WTC11 (cell line): ENCODE measurements at regions not wholly inside any gene's neighbourhood (a gene's known extent, or its start where the extent isn't known, plus 50 kb on each side); places are given as distances from the start of the nearest gene placed in this dataset.

ENCODE experiments used
- ATAC-seq: fragments of 200-7000 bp; cut with Tn5 transposase; 2 replicates; pipeline ENCODE4 v1.10.0; 2021; ENCODE audit warnings: mild to moderate bottlenecking, moderate library complexity
- CTCF ChIA-PET: fragments of 300-600 bp; sonication (Branson Sonifier 250); formaldehyde crosslinking; loops from one replicate; lab custom pipeline; 2021; ENCODE audit warnings: antibody characterized with exemption; lab: Charles Lee
- POLR2A ChIA-PET: fragments of 350-600 bp; sonication (Branson Sonifier 250); formaldehyde crosslinking; loops from one replicate; lab custom pipeline; 2021; ENCODE audit warnings: antibody characterized with exemption; lab: Charles Lee
- DNase-seq: peaks from one replicate; pipeline ENCODE4 v3.0.0; 2021; ENCODE audit warnings: low spot score
- H3K27ac Mint-ChIP-seq: 2 replicates; pipeline ENCODE4 v1.8.0; 2021; ENCODE audit warnings: mixed read lengths
- H3K27me3 Mint-ChIP-seq: 2 replicates; pipeline ENCODE4 v1.8.0; 2021; ENCODE audit warnings: low read depth, mild to moderate bottlenecking, moderate library complexity, mixed read lengths
- H3K36me3 Mint-ChIP-seq: 2 replicates; pipeline ENCODE4 v1.8.0; 2021; ENCODE audit warnings: mixed read lengths
- H3K4me1 Mint-ChIP-seq: 2 replicates; pipeline ENCODE4 v1.8.0; 2022; ENCODE audit warnings: mixed read lengths
- H3K4me3 Mint-ChIP-seq: 2 replicates; pipeline ENCODE4 v1.8.0; 2021; ENCODE audit warnings: mild to moderate bottlenecking, moderate library complexity, mixed read lengths
- H3K9me3 Mint-ChIP-seq: 2 replicates; pipeline ENCODE4 v1.8.0; 2021; ENCODE audit warnings: mixed read lengths
- CBFB ChIP-seq: sonication (generic); formaldehyde crosslinking; IDR thresholded peaks from 2 replicates; pipeline ENCODE4 v1.8.1; 2022; ENCODE audit warnings: mild to moderate bottlenecking, low read depth, missing genetic modification reagents
- CREB1 ChIP-seq: sonication (generic); formaldehyde crosslinking; IDR thresholded peaks from 2 replicates; pipeline ENCODE4 v1.8.0; 2023; ENCODE audit warnings: mild to moderate bottlenecking, missing genetic modification reagents
- CREM ChIP-seq: sonication (generic); formaldehyde crosslinking; IDR thresholded peaks from 2 replicates; pipeline ENCODE4 v1.8.1; 2022; ENCODE audit warnings: mild to moderate bottlenecking, missing genetic modification reagents, moderate library complexity
- ERG ChIP-seq: fragments of 250-450 bp; sonication (Bioruptor Pico); IDR thresholded peaks from 2 replicates; pipeline ENCODE4 v1.8.0; 2021; ENCODE audit warnings: mild to moderate bottlenecking
- GABPB1 ChIP-seq: sonication (generic); formaldehyde crosslinking; IDR thresholded peaks from 2 replicates; pipeline ENCODE4 v1.8.1; 2023; ENCODE audit warnings: mild to moderate bottlenecking, missing genetic modification reagents
- IRF1 ChIP-seq: sonication (generic); formaldehyde crosslinking; IDR thresholded peaks from 2 replicates; pipeline ENCODE4 v1.8.0; 2023; ENCODE audit warnings: missing genetic modification reagents
- JUN ChIP-seq: sonication (generic); formaldehyde crosslinking; IDR thresholded peaks from 2 replicates; pipeline ENCODE4 v1.8.0; 2023; ENCODE audit warnings: mild to moderate bottlenecking, missing genetic modification reagents
- KAT7 ChIP-seq: sonication (generic); formaldehyde crosslinking; IDR thresholded peaks from 2 replicates; pipeline ENCODE4 v1.8.1; 2023; ENCODE audit warnings: missing genetic modification reagents, mild to moderate bottlenecking, borderline replicate concordance
- NFYB ChIP-seq: sonication (generic); formaldehyde crosslinking; conservative IDR thresholded peaks from 2 replicates; pipeline ENCODE4 v1.8.0; 2022; ENCODE audit warnings: low read depth, missing genetic modification reagents
- PREB ChIP-seq: sonication (generic); formaldehyde crosslinking; IDR thresholded peaks from 2 replicates; pipeline ENCODE4 v1.8.1; 2022; ENCODE audit warnings: mild to moderate bottlenecking, missing genetic modification reagents, moderate library complexity, borderline replicate concordance
- SP1 ChIP-seq: sonication (generic); formaldehyde crosslinking; conservative IDR thresholded peaks from 2 replicates; pipeline ENCODE4 v1.8.1; 2022; ENCODE audit warnings: missing genetic modification reagents
- TP53 ChIP-seq: sonication (generic); formaldehyde crosslinking; IDR thresholded peaks from 2 replicates; pipeline ENCODE4 v1.8.1; 2023; ENCODE audit warnings: mild to moderate bottlenecking, missing genetic modification reagents
- ZNF219 ChIP-seq: sonication (generic); formaldehyde crosslinking; IDR thresholded peaks from 2 replicates; pipeline ENCODE4 v1.8.0; 2023; ENCODE audit warnings: missing genetic modification reagents, mild to moderate bottlenecking, borderline replicate concordance
- ZNF396 ChIP-seq: fragments of 250-450 bp; sonication (Bioruptor Pico); IDR thresholded peaks from 2 replicates; pipeline ENCODE4 v1.8.0; 2021; ENCODE audit warnings: mild to moderate bottlenecking, moderate library complexity, borderline replicate concordance
- ZNF423 ChIP-seq: fragments of 250-450 bp; sonication (Bioruptor Pico); IDR thresholded peaks from 2 replicates; pipeline ENCODE4 v2.1.2; 2022; ENCODE audit warnings: mild to moderate bottlenecking, moderate library complexity
- ZNF532 ChIP-seq: fragments of 250-450 bp; sonication (Bioruptor Pico); IDR thresholded peaks from 2 replicates; pipeline ENCODE4 v1.9.0; 2021; ENCODE audit warnings: mild to moderate bottlenecking, borderline replicate concordance
- ZNF671 ChIP-seq: fragments of 250-450 bp; sonication (Bioruptor Pico); IDR thresholded peaks from 2 replicates; pipeline ENCODE4 v1.8.0; 2021; ENCODE audit warnings: mild to moderate bottlenecking
- TF ChIP-seq, protein P1 (sequence below): sonication (generic); formaldehyde crosslinking; IDR thresholded peaks from 2 replicates; pipeline ENCODE4 v1.8.1; 2022; ENCODE audit warnings: missing genetic modification reagents, borderline replicate concordance
- TF ChIP-seq, protein P2 (sequence below): fragments of 250-450 bp; sonication (Bioruptor Pico); IDR thresholded peaks from 2 replicates; pipeline ENCODE4 v1.9.0; 2021; ENCODE audit warnings: mild to moderate bottlenecking

DNA sequence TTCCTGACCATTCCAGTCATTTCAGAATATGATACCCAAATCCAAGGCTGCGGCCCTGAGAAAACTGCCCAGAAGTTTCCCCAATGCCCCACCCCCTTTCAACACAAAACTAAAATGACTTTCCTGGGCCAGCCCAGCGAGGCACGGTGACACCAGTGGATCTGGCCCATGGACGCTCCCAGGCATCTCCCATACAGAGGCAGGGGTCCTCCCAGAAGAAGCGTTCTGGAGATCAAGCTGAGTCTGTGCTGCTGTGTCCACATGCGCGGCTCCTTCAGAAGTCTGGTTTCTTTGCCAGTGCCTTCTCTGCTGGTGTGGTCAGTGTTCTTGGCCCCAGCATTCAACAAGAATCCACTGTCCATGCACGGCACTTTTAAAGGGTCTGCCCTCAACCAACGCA, 228.2 kb upstream of the SFSWAP start:
- Mint-ChIP-seq H3K4me1 (no peaks in the 10 kb centered on the region), H3K27ac (no peak overlapping the region), H3K27me3 (no peaks in the 10 kb centered on the region; the same call in 1 of the 2 replicates), H3K4me3 (no peak overlapping the region), H3K36me3 (no peaks in the 10 kb centered on the region), H3K9me3 (peaks cover 2% of the 10 kb centered on the region; the same call in 1 of the 2 replicates)
- ChIA-PET CTCF (no interaction called here), POLR2A (no interaction called here)
- TF ChIP-seq SP1 (CRISPR knock-in tag) (no peak), PREB (CRISPR knock-in tag) (no peak), NFYB (CRISPR knock-in tag) (no peak), GABPB1 (CRISPR knock-in tag) (no peak), ZNF532 (CRISPR knock-in tag) (no peak), ZNF219 (CRISPR knock-in tag) (no peak), IRF1 (no peak), JUN (CRISPR knock-in tag) (no peak), ZNF423 (CRISPR knock-in tag) (no peak), TP53 (CRISPR knock-in tag) (no peak), KAT7 (CRISPR knock-in tag) (no peak), CREB1 (no peak), ZNF671 (CRISPR knock-in tag) (no peak), ZNF396 (CRISPR knock-in tag) (no peak), ERG (CRISPR knock-in tag) (no peak), CBFB (no peak), CREM (CRISPR knock-in tag) (no peak)
- TF ChIP-seq, protein P1, sequence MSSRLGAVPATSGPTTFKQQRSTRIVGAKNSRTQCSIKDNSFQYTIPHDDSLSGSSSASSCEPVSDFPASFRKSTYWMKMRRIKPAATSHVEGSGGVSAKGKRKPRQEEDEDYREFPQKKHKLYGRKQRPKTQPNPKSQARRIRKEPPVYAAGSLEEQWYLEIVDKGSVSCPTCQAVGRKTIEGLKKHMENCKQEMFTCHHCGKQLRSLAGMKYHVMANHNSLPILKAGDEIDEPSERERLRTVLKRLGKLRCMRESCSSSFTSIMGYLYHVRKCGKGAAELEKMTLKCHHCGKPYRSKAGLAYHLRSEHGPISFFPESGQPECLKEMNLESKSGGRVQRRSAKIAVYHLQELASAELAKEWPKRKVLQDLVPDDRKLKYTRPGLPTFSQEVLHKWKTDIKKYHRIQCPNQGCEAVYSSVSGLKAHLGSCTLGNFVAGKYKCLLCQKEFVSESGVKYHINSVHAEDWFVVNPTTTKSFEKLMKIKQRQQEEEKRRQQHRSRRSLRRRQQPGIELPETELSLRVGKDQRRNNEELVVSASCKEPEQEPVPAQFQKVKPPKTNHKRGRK: no peak
- TF ChIP-seq, protein P2, sequence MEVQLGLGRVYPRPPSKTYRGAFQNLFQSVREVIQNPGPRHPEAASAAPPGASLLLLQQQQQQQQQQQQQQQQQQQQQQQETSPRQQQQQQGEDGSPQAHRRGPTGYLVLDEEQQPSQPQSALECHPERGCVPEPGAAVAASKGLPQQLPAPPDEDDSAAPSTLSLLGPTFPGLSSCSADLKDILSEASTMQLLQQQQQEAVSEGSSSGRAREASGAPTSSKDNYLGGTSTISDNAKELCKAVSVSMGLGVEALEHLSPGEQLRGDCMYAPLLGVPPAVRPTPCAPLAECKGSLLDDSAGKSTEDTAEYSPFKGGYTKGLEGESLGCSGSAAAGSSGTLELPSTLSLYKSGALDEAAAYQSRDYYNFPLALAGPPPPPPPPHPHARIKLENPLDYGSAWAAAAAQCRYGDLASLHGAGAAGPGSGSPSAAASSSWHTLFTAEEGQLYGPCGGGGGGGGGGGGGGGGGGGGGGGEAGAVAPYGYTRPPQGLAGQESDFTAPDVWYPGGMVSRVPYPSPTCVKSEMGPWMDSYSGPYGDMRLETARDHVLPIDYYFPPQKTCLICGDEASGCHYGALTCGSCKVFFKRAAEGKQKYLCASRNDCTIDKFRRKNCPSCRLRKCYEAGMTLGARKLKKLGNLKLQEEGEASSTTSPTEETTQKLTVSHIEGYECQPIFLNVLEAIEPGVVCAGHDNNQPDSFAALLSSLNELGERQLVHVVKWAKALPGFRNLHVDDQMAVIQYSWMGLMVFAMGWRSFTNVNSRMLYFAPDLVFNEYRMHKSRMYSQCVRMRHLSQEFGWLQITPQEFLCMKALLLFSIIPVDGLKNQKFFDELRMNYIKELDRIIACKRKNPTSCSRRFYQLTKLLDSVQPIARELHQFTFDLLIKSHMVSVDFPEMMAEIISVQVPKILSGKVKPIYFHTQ (CRISPR knock-in tag): no peak
- ATAC-seq (no peak), DNase-seq (no peak)
